Neural progenitor cell (in vitro differentiated cells): ENCODE measurements at regions not wholly inside any gene's neighbourhood (a gene's known extent, or its start where the extent isn't known, plus 50 kb on each side); places are given as distances from the start of the nearest gene placed in this dataset.

Experiments
- EZH2 ChIP-seq: fragments of 200-600 bp; sonication (generic); IDR thresholded peaks from 2 replicates; pipeline ENCODE4 v1.6.1; 2017; ENCODE audit warnings: antibody characterized with exemption, mild to moderate bottlenecking, moderate library complexity
- EZH2phosphoT487 ChIP-seq: fragments of 200-600 bp; sonication (generic); IDR thresholded peaks from 2 replicates; pipeline ENCODE4 v1.6.1; 2017; ENCODE audit warnings: antibody characterized with exemption
- TF ChIP-seq, protein P1 (sequence below): fragments of 200-600 bp; sonication (generic); IDR thresholded peaks from 2 replicates; pipeline ENCODE4 v1.5.1; 2017; ENCODE audit warnings: antibody characterized with exemption, mild to moderate bottlenecking

DNA sequence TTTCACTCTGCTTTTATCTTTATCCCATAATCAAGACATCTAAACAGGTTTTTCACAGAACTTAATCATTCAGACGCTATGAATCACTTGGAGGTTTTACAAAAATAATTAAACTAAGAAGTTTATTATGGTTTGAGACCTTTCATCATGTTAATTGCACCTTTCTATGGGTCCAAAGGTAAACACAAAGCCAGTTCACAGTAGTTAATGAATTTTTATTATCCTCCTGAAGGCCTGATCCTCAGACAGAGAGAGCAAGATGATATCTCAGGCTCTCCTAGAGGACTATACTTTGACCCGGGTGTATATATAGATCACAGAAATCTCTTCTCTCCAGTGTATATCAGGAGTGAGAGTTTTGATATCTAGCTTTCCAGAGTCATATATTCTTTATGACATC lies 1044.3 kb upstream of the RAG2 start:
- TF ChIP-seq, protein P1, sequence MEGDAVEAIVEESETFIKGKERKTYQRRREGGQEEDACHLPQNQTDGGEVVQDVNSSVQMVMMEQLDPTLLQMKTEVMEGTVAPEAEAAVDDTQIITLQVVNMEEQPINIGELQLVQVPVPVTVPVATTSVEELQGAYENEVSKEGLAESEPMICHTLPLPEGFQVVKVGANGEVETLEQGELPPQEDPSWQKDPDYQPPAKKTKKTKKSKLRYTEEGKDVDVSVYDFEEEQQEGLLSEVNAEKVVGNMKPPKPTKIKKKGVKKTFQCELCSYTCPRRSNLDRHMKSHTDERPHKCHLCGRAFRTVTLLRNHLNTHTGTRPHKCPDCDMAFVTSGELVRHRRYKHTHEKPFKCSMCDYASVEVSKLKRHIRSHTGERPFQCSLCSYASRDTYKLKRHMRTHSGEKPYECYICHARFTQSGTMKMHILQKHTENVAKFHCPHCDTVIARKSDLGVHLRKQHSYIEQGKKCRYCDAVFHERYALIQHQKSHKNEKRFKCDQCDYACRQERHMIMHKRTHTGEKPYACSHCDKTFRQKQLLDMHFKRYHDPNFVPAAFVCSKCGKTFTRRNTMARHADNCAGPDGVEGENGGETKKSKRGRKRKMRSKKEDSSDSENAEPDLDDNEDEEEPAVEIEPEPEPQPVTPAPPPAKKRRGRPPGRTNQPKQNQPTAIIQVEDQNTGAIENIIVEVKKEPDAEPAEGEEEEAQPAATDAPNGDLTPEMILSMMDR = no peak
- no peak for TF ChIP-seq EZH2phosphoT487
- no peak for TF ChIP-seq EZH2
